ENCODE measurements at regions not wholly inside any gene's neighbourhood (a gene's known extent, or its start where the extent isn't known, plus 50 kb on each side); places are given as distances from the start of the nearest gene placed in this dataset.

DNA sequence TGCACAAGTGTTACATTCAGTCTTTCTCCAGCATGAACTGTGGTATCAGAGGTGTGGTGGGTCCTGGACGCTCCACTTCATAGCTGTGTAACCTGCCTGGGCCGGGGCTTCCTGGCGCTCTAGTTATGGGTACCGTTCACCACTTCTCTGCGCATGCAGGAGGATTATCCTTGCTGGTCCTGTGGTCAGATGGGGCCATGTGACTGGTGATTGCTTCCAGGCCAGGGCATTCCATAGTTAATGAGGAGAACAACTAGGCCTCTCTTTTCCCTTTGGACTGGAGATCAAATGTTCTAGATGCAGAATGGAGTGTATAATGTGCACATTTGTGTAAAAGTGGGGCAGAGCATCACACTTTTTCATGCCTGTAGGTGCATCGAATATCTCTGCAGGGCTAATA lies 444.0 kb downstream of the AACS start:
- no peaks in the 10 kb centered on the region for H3K9me3 ChIP-seq (ENCODE audit: severe bottlenecking)
- H3K27me3 ChIP-seq (ENCODE audit: insufficient read depth, low read depth, severe bottlenecking), result peaks cover 25% of the 10 kb centered on the region
- H3K27ac ChIP-seq, result no peak overlapping the region
- no peak for DNase-seq
- TF ChIP-seq, protein P1, sequence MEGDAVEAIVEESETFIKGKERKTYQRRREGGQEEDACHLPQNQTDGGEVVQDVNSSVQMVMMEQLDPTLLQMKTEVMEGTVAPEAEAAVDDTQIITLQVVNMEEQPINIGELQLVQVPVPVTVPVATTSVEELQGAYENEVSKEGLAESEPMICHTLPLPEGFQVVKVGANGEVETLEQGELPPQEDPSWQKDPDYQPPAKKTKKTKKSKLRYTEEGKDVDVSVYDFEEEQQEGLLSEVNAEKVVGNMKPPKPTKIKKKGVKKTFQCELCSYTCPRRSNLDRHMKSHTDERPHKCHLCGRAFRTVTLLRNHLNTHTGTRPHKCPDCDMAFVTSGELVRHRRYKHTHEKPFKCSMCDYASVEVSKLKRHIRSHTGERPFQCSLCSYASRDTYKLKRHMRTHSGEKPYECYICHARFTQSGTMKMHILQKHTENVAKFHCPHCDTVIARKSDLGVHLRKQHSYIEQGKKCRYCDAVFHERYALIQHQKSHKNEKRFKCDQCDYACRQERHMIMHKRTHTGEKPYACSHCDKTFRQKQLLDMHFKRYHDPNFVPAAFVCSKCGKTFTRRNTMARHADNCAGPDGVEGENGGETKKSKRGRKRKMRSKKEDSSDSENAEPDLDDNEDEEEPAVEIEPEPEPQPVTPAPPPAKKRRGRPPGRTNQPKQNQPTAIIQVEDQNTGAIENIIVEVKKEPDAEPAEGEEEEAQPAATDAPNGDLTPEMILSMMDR (IDR thresholded peaks at IDR 0.05; ENCODE audit: low read depth, low read length), result no peak
- no peaks in the 10 kb centered on the region for H3K36me3 ChIP-seq
- no peak overlapping the region for H3K4me3 ChIP-seq (ENCODE audit: low read depth, low read length)

DNA sequence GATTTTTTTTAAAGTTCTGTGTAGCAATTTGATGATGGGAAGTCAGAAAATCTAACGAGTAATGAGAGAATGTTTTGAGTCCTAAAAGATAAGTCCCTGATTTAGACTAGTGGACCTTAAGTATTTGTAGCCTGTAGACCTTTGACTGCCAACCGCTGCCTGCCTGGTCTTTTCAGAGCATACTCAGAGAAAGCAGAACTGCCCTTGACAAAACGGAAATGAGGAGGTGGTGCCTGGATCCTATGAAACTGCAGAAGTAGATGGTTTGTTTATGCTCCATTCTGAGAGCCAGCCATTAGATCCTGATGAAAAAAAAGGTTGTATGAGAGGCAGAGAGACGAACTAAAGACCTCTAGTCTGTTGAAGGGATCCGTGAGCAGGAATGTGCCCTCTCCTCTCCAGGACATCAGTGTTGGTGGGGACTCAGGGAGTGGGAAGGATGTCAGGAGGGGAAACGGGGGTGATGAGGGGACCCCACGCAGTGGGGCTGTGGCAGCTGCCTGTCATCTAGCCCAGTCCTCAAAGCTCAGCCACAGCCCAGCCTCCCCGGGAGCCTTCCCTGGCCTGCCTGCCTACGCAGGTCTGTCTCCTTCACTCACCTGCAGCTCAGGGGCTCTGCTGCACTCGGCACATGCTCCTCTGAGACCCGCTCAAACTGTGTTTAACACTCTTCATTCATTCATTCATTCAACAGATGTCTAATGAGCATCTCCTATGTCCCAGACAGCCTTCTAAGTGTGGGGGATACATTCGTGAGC lies 447.5 kb downstream of the AACS start:
- TF ChIP-seq, protein P1 (IDR thresholded peaks at IDR 0.05; ENCODE audit: low read depth, low read length), result no peak
- no peak overlapping the region for H3K4me3 ChIP-seq (ENCODE audit: low read depth, low read length)
- H3K27me3 ChIP-seq (ENCODE audit: insufficient read depth, low read depth, severe bottlenecking), result peaks cover 43% of the 10 kb centered on the region
- DNase-seq, result no peak
- no peaks in the 10 kb centered on the region for H3K36me3 ChIP-seq
- no peaks in the 10 kb centered on the region for H3K9me3 ChIP-seq (ENCODE audit: severe bottlenecking)
- H3K27ac ChIP-seq, result no peak overlapping the region

DNA sequence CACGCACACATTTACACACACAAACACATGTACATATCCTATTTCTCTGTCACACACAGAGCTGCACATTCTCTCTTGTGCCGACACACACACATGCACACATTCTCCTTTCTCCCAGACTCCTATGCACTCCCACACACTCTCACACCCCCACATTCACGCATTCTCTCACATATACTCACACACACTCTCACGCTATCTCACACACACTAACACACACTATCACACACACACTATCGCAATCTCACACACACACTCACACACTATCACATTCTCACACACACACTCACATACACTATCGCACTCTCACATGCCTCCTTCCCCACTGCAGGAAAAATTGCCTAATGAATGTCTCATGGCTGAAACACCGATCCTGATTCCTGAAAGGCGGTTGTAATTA lies 450.7 kb downstream of the AACS start:
- no peak overlapping the region for H3K27ac ChIP-seq
- DNase-seq, result no peak
- no peaks in the 10 kb centered on the region for H3K9me3 ChIP-seq (ENCODE audit: severe bottlenecking)
- H3K4me3 ChIP-seq (ENCODE audit: low read depth, low read length), result no peak overlapping the region
- no peaks in the 10 kb centered on the region for H3K36me3 ChIP-seq
- TF ChIP-seq, protein P1 (IDR thresholded peaks at IDR 0.05; ENCODE audit: low read depth, low read length), result no peak
- H3K27me3 ChIP-seq (ENCODE audit: insufficient read depth, low read depth, severe bottlenecking), result peaks cover 53% of the 10 kb centered on the region

DNA sequence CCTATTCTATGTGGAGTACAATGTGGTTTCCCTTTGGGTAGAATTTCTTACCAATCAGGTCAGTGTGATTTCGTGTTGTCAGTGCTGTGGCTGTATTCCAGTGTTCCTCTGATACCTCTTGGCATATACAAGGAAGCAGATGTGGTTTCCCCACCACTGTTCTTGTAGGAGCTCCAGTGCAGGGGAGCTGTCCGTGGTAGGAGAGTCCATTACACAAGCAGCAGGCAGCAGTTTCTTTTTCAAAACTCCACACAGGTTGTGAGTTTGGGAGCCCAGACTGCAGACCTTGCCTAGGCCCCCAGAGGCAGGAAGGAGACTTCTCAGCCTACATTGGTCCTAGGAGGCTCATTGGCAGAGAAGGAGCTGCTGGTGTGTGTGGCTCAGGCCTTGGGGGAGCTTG lies 452.8 kb downstream of the AACS start:
- H3K4me3 ChIP-seq (ENCODE audit: low read depth, low read length), result no peak overlapping the region
- DNase-seq, result no peak
- no peak overlapping the region for H3K27ac ChIP-seq
- H3K36me3 ChIP-seq, result no peaks in the 10 kb centered on the region
- TF ChIP-seq, protein P1 (IDR thresholded peaks at IDR 0.05; ENCODE audit: low read depth, low read length), result no peak
- H3K27me3 ChIP-seq (ENCODE audit: insufficient read depth, low read depth, severe bottlenecking), result peaks cover 42% of the 10 kb centered on the region
- H3K9me3 ChIP-seq (ENCODE audit: severe bottlenecking), result no peaks in the 10 kb centered on the region

DNA sequence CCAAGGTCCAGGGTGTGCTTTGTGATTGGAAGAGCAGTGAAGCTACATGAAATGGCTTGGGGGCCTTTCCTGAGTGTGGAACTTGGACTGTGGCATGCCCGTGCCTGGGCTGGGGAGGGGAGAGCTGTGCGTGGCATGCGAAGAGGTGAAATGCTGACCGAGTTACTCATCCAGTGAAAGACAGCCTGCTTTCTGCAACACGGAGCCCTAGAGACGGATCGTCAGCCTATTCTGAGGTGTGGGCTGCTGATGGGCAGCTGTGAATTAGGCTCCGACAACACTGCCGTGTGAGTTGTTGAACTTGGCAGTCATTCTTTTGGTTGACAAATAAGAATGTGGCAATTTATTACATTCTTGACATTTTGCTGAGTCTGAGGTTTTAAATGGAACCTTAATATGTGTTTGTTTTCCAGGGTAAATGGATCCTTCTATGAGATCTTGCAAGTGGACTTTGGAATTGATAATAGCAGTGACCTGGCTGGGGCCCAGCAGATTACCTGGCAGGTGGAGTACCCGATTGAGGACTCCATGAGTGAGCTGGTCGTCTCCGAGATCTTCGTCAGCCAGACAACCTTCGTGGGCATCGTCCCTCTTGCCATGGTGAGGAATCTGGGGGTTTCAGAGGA lies 453.9 kb downstream of the AACS start:
- Histone ChIP-seq H3K4me3 (ENCODE audit: low read depth, low read length) (no peak overlapping the region), H3K9me3 (ENCODE audit: severe bottlenecking) (no peaks in the 10 kb centered on the region), H3K27me3 (ENCODE audit: insufficient read depth, low read depth, severe bottlenecking) (peaks cover 33% of the 10 kb centered on the region), H3K27ac (no peak overlapping the region), H3K36me3 (no peaks in the 10 kb centered on the region)
- no peak for DNase-seq
- TF ChIP-seq, protein P1 (IDR thresholded peaks at IDR 0.05; ENCODE audit: low read depth, low read length), result no peak
